ENCODE measurements at regions not wholly inside any gene's neighbourhood (a gene's known extent, or its start where the extent isn't known, plus 50 kb on each side); places are given as distances from the start of the nearest gene placed in this dataset.

DNA sequence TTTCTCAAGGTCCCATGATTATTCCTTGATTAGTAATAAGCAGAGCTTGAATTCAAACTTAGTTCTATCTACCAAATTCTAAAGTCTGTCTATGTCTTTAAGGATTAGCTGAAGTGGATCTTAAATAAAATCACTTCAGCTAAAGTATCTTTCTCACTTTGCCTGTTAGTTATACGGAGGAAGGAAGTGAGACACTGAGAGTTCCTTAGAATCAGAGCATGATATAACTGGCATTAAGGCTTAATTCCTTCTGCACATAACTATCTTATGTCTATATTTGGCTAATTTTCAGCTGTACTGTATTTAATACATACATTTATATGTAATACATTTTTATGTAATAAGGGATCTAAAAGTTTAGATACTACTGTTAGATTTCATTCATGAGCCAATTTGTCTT, 491.1 kb upstream of the GHITM start:
- FAIRE-seq (no peak), DNase-seq (ENCODE audit: low spot score) (no peak)

GRCh38 chr10:83649471-83649870, 489.8 kb upstream of the GHITM start:
- FAIRE-seq (no peak), DNase-seq (ENCODE audit: low spot score) (no peak)

DNA sequence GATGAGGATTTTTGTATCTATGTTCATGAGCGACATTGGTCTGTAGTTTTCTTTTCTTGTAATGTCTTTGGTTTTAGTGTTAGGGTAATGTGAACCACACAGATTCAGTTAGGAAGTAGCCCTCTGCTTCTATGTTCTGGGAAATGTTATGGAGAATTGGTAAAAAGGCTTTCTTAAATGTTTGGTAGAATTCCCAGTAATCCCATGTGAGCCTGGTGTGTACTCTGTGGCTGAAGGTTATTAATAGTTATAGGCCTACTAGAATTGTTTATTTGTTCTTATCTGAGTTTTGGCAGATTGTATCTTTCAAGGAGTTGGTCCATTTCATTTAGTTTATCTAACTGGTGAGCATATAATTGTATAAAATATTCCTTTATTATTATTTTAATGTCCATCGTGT, 484.6 kb upstream of the GHITM start:
- no peak for FAIRE-seq
- DNase-seq (ENCODE audit: low spot score): no peak

GRCh38 chr10:83656924-83657323, 482.4 kb upstream of the GHITM start:
- no peak for FAIRE-seq

DNA sequence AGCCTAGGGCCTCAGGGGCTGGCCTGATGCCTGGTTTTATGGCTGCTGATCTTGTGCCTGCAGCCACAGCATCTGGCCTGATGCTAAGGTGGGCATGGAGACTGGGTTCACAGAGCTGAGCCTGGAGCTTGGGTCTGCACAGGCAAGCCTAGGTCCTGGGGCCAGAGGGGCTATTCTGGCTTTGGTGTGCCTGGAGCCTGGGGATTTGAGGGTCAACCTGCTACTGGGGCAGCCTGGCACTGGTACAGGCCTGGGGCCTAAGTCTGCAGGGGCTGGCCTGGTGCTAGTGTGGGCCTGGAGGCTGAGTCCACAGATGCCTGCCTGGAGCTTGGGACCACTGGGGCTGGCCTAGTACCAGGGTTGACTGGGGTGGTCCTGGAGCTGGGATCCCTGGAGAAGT, 481.8 kb upstream of the GHITM start:
- FAIRE-seq (no peak), DNase-seq (ENCODE audit: low spot score) (no peak)

More at GRCh38 chr10:83656924-83657323, 482.4 kb upstream of the GHITM start:
- DNase-seq (ENCODE audit: low spot score): no peak

DNA sequence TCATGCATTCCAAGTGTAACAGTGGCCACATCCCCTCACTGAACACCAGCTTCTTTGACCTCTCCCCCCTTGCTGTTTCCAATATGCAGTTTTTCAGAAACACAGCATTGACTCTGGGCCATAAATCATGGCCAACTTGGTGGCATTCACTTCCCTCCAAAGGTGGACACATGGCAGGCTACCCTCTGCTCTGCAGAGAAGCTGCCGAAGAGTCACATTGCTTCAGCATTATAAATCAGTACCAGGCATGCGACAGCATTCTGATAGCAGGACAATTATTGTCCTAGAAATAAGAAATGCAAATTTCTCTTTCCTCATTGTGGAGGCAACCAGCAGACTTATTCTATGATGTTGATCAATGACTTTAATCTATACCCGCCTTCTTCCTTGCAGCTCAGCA, 475.4 kb upstream of the GHITM start:
- FAIRE-seq (no peak), DNase-seq (ENCODE audit: low spot score) (no peak)

- FAIRE-seq (no peak), DNase-seq (ENCODE audit: low spot score) (no peak)
Observed at GRCh38 chr10:83666762-83667161, 472.5 kb upstream of the GHITM start.

DNA sequence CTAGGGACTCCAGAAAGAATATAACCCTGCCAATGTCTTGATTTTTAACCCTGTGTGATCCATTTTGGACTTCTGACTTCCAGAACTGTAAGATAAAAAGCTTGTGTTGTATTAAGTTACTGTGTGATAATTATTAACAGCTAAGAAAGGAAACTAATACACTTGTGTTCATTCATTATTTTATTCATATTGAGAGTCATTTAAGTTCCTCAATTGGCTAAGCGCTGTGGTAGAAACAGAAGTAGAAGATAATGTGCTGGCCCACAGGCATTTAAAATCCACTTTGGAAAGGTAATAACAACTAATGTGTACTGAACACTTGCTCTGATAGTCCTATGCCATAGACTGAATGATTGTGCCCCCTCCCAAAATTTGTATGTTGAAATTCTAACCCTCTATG, 471.7 kb upstream of the GHITM start:
- DNase-seq (ENCODE audit: low spot score) (no peak), FAIRE-seq (no peak)

- DNase-seq (ENCODE audit: low spot score) (no peak), FAIRE-seq (no peak)
Observed at GRCh38 chr10:83673316-83673715, 466.0 kb upstream of the GHITM start.

DNA sequence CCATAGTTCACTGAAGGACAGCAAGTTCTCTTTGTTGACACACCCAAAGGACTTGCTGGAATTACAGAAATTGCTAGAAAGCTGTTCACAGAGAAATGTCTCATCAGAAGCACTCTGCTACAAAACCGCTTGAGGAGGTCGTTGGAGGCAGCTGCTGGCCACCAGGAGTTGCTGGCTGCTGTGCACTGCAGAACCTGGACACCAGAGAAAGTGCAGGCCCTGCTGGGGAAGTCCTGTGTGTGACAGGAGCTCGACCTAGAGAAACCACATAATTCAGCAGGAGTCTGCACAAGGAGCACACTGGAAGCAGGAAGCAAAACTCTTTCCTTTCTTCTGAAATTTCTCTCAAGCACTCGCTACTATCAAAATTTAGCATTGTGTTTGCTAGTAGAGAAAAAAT, 461.5 kb upstream of the GHITM start:
- FAIRE-seq (no peak), DNase-seq (ENCODE audit: low spot score) (no peak)

DNA sequence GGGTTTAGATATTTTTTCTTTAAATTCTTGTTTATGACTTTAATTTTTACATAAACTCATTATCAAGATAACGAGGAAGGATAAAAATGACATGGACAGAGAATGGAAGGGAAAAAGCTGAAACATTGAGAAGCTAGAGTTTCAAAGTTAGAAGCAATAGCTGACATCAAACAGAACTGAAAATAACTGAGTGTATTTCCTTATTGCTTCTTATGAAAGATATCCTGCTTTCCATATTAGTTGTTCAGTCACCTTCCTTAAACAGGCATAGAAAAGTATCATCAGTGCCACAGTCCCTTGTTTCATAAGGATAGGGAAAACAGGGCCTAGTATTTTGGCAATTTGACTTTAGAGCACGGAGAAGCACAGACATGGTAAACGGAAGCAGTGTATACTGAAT, 460.5 kb upstream of the GHITM start:
- DNase-seq (ENCODE audit: low spot score) (no peak), FAIRE-seq (no peak)

- DNase-seq (ENCODE audit: low spot score) (no peak), FAIRE-seq (no peak)
Observed at GRCh38 chr10:83680470-83680891, 458.8 kb upstream of the GHITM start.

GRCh38 chr10:83682414-83682813, 456.9 kb upstream of the GHITM start:
- DNase-seq (ENCODE audit: low spot score) (no peak), FAIRE-seq (peak; percentile 23)

DNA sequence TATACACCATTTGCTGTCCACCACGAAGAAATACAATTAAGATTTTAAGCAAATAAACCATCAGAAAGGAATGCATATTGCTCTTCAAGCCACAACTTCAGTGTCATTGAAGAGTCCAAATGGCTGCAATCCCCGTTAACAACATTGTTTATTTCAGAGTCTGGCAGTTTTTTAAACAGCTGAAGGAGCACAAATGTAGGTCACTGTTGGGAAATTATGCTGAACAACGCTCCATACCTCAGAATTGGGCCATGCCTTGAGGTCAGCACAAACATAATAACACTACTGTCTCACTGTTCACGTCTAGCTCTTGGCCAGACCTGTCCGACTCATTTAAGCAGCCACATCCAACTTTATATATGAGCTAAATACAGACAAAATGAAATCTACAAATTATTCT, 453.9 kb upstream of the GHITM start:
- DNase-seq (ENCODE audit: low spot score) (no peak), FAIRE-seq (no peak)

GRCh38 chr10:83691791-83692596, 447.3 kb upstream of the GHITM start:
- DNase-seq (ENCODE audit: low spot score): no peak
- no peak for FAIRE-seq

DNA sequence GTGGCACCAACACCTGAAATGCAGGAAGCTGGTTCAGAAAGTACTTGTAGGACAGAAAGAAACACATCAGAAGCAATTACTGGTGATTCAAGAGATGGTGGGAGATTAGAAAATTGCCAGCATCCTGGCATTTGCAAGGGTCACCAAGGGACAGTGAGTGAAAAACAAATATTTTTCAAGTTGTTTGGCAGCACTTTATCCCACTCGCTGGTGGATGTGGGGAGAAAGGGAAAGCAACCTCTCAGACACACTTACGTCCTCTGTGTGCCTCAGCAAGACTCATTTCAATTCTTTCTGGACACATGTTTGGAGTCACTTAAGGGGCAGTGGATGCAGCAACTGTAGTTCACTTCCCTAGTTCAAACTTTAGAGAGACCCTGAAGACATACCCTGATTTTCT, 440.4 kb upstream of the GHITM start:
- DNase-seq (ENCODE audit: low spot score) (no peak), FAIRE-seq (no peak)

DNA sequence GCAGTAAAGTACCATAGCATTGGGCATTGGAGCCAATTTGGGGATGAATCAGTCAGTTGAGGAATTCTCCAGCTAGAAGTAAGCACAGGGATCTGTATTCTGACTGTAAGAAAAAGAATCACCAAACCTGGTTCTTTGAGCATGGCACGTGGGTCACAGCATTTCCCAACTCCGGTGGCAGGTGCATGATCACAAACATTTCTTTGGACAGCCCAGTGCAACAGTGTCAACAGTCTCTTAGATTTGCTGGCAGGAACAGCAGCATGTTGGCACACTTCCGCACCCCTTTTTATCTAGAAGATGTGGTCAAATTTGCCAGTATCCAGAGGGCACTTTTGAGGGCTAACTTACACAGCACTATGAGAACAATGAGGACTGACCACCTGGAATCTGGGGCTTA, 437.5 kb upstream of the GHITM start:
- DNase-seq (ENCODE audit: low spot score) (no peak), FAIRE-seq (no peak)

- DNase-seq (ENCODE audit: low spot score): no peak
- no peak for FAIRE-seq
Observed at GRCh38 chr10:83702731-83703130, 436.6 kb upstream of the GHITM start.

DNA sequence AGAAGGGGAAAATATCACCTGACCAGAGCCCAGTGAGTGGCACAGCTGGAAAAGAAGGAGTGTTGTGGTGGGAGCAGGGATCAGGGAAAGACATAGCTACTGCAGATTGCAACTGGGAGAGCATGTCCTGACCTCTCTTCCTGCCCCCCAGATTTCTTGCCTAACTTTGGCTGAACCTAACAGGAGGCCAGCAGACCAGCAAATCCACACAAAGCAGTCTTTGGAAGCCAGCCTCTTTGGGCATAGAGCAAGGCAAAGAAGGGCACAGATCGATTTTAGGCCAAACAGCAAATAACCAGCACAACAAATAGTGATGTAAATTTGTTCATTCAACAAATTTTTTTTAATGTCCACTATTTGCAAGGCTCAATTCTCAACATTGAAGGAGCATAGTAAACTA, 433.2 kb upstream of the GHITM start:
- DNase-seq (ENCODE audit: low spot score) (no peak), FAIRE-seq (no peak)

GRCh38 chr10:83706952-83707582, 432.2 kb upstream of the GHITM start:
- DNase-seq (ENCODE audit: low spot score) (no peak), FAIRE-seq (peak; percentile 32)

DNA sequence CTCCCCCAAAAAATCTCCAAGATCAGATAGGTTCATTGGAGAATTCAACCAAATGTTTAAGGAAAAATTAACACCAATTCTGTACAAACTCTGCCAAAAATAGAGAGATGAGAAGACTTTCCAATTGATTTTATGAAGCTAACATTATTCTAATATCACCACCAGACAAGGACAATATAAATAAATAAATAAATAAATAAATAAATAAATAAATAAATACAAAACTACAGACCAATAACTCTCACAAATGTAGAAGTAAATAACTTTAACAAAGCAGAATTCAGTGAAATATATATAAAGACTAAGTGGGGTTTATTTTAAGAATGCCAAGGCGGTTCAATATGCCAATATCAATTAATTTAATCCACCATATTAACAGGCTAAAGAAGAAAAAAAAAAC, 425.9 kb upstream of the GHITM start:
- FAIRE-seq: no peak
- no peak for DNase-seq (ENCODE audit: low spot score)

DNA sequence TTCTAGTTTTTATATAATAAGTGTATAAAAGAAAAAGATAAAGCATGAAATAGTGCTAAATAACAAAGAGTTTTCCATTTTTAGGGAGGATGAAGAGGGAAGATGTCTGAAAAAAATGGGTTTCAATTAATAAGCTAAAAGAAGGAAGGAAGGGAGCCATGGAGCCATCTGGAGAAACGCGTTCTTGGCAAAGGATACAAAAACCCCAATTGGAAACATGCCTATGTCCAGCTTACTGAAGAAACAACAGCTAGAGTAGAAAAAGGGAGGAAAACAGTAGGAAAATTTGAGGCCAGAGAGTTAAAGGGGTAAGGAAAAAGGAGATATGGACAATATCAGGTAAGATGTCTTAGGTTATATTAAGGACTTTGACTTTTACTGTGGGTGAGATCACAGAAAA, 416.2 kb upstream of the GHITM start:
- DNase-seq (ENCODE audit: low spot score) (no peak), FAIRE-seq (no peak)
